ENCODE measurements at regions not wholly inside any gene's neighbourhood (a gene's known extent, or its start where the extent isn't known, plus 50 kb on each side); places are given as distances from the start of the nearest gene placed in this dataset.

GRCh38 chr10:4775808-4776207 lies 50.2 kb upstream of the AKR1E2 start:
- in situ Hi-C loops (cut with HindIII; ENCODE audit: low pct_unique_long_range_greater_than_20kb, low sequenced_read_pairs) = no loop called here
- no peak for TF ChIP-seq JUND (IDR thresholded peaks at IDR 0.05; ENCODE audit: low read depth)

GRCh38 chr10:4772202-4772570 lies 53.8 kb upstream of the AKR1E2 start:
- no peak for DNase-seq (ENCODE audit: low read depth in 1 of 2, low spot score in 1 of 2)
- in situ Hi-C loops (cut with HindIII; ENCODE audit: low pct_unique_long_range_greater_than_20kb, low sequenced_read_pairs) = no loop called here
- TF ChIP-seq JUND (IDR thresholded peaks at IDR 0.05; ENCODE audit: low read depth) = no peak

More at GRCh38 chr10:4775808-4776207, 50.2 kb upstream of the AKR1E2 start:
- no peak for DNase-seq (ENCODE audit: low read depth in 1 of 2, low spot score in 1 of 2)

- no peak for DNase-seq (ENCODE audit: low read depth in 1 of 2, low spot score in 1 of 2)
- in situ Hi-C loops (cut with HindIII; ENCODE audit: low pct_unique_long_range_greater_than_20kb, low sequenced_read_pairs) = no loop called here
- TF ChIP-seq JUND (IDR thresholded peaks at IDR 0.05; ENCODE audit: low read depth) = no peak
These were observed 54.3 kb upstream of the AKR1E2 start for GRCh38 chr10:4771554-4772201.

GRCh38 chr10:4770801-4771553 lies 55.0 kb upstream of the AKR1E2 start:
- peak; percentile 30 to 65 for DNase-seq (ENCODE audit: low read depth in 1 of 2, low spot score in 1 of 2)
- in situ Hi-C loops (cut with HindIII; ENCODE audit: low pct_unique_long_range_greater_than_20kb, low sequenced_read_pairs) = no loop called here
- TF ChIP-seq JUND (IDR thresholded peaks at IDR 0.05; ENCODE audit: low read depth) = no peak

GRCh38 chr10:4768416-4768815 lies 57.6 kb upstream of the AKR1E2 start:
- in situ Hi-C loops (cut with HindIII; ENCODE audit: low pct_unique_long_range_greater_than_20kb, low sequenced_read_pairs) = no loop called here
- no peak for TF ChIP-seq JUND (IDR thresholded peaks at IDR 0.05; ENCODE audit: low read depth)

GRCh38 chr10:4767033-4767814 lies 58.8 kb upstream of the AKR1E2 start:
- in situ Hi-C loops (cut with HindIII; ENCODE audit: low pct_unique_long_range_greater_than_20kb, low sequenced_read_pairs) = no loop called here
- peak; percentile 17 to 70 for DNase-seq (ENCODE audit: low read depth in 1 of 2, low spot score in 1 of 2)
- TF ChIP-seq JUND (IDR thresholded peaks at IDR 0.05; ENCODE audit: low read depth) = no peak

More at GRCh38 chr10:4768416-4768815, 57.6 kb upstream of the AKR1E2 start:
- no peak for DNase-seq (ENCODE audit: low read depth in 1 of 2, low spot score in 1 of 2)

- in situ Hi-C loops (cut with HindIII; ENCODE audit: low pct_unique_long_range_greater_than_20kb, low sequenced_read_pairs) = no loop called here
- TF ChIP-seq JUND (IDR thresholded peaks at IDR 0.05; ENCODE audit: low read depth) = no peak
- DNase-seq (ENCODE audit: low read depth in 1 of 2, low spot score in 1 of 2) = no peak
These were observed 59.6 kb upstream of the AKR1E2 start for GRCh38 chr10:4766454-4766853.

- in situ Hi-C loops (cut with HindIII; ENCODE audit: low pct_unique_long_range_greater_than_20kb, low sequenced_read_pairs) = no loop called here
These were observed 60.6 kb upstream of the AKR1E2 start for GRCh38 chr10:4765428-4765827.

GRCh38 chr10:4763960-4764428 lies 62.0 kb upstream of the AKR1E2 start:
- in situ Hi-C loops (cut with HindIII; ENCODE audit: low pct_unique_long_range_greater_than_20kb, low sequenced_read_pairs) = no loop called here
- DNase-seq (ENCODE audit: low read depth in 1 of 2, low spot score in 1 of 2) = no peak

More at GRCh38 chr10:4765428-4765827, 60.6 kb upstream of the AKR1E2 start:
- TF ChIP-seq JUND (IDR thresholded peaks at IDR 0.05; ENCODE audit: low read depth) = no peak
- peak in 1 of 2 experiments; percentile 16 for DNase-seq (ENCODE audit: low read depth in 1 of 2, low spot score in 1 of 2)

GRCh38 chr10:4763513-4763912 lies 62.5 kb upstream of the AKR1E2 start:
- no peak for DNase-seq (ENCODE audit: low read depth in 1 of 2, low spot score in 1 of 2)
- in situ Hi-C loops (cut with HindIII; ENCODE audit: low pct_unique_long_range_greater_than_20kb, low sequenced_read_pairs) = no loop called here
- no peak for TF ChIP-seq JUND (IDR thresholded peaks at IDR 0.05; ENCODE audit: low read depth)

More at GRCh38 chr10:4763960-4764428, 62.0 kb upstream of the AKR1E2 start:
- no peak for TF ChIP-seq JUND (IDR thresholded peaks at IDR 0.05; ENCODE audit: low read depth)

GRCh38 chr10:4758256-4758655 lies 67.8 kb upstream of the AKR1E2 start:
- no peak for DNase-seq (ENCODE audit: low read depth in 1 of 2, low spot score in 1 of 2)
- in situ Hi-C loops (cut with HindIII; ENCODE audit: low pct_unique_long_range_greater_than_20kb, low sequenced_read_pairs) = no loop called here
- no peak for TF ChIP-seq JUND (IDR thresholded peaks at IDR 0.05; ENCODE audit: low read depth)

- TF ChIP-seq JUND (IDR thresholded peaks at IDR 0.05; ENCODE audit: low read depth) = no peak
- in situ Hi-C loops (cut with HindIII; ENCODE audit: low pct_unique_long_range_greater_than_20kb, low sequenced_read_pairs) = no loop called here
- DNase-seq (ENCODE audit: low read depth in 1 of 2, low spot score in 1 of 2) = no peak
These were observed 70.6 kb upstream of the AKR1E2 start for GRCh38 chr10:4755286-4755989.

Data from T47D (cell line).